HepG2 (cell line): ENCODE measurements at regions not wholly inside any gene's neighbourhood (a gene's known extent, or its start where the extent isn't known, plus 50 kb on each side); places are given as distances from the start of the nearest gene placed in this dataset.

Experiments
- CTCF ChIP-seq: sonication (generic); formaldehyde crosslinking; IDR thresholded peaks from 2 replicates; pipeline ENCODE4 v1.5.0; 2020; ENCODE audit warnings: mild to moderate bottlenecking, missing genetic modification reagents, moderate library complexity
- SATB2 ChIP-seq: sonication (generic); formaldehyde crosslinking; IDR thresholded peaks from 2 replicates; pipeline ENCODE4 v1.5.0; 2020; ENCODE audit warnings: missing genetic modification reagents
- ZFP1 ChIP-seq: IDR thresholded peaks from 2 replicates; pipeline ENCODE4 v1.6.1; 2016

- TF ChIP-seq CTCF (CRISPR knock-in tag): no peak
- TF ChIP-seq ZFP1 (CRISPR knock-in tag): no peak
- TF ChIP-seq SATB2 (CRISPR knock-in tag): no peak
These were observed 65.9 kb downstream of the SPRING1 start for GRCh38 chr12:116672010-116672409.
